ENCODE measurements at regions not wholly inside any gene's neighbourhood (a gene's known extent, or its start where the extent isn't known, plus 50 kb on each side); places are given as distances from the start of the nearest gene placed in this dataset.

GRCh38 chr15:98393471-98393870 is 254.9 kb upstream of the IGF1R start:
- Histone ChIP-seq H3K4me3 (ENCODE audit: low read depth, low read length) (no peak overlapping the region), H3K27ac (no peak overlapping the region), H3K36me3 (ENCODE audit: control insufficient read depth, insufficient read depth, low read length) (no peaks in the 10 kb centered on the region), H2AFZ (no peak overlapping the region), H3K27me3 (ENCODE audit: control insufficient read depth, insufficient read depth, low read length) (no peaks in the 10 kb centered on the region), H3K4me1 (no peaks in the 10 kb centered on the region), H3K4me2 (ENCODE audit: low read length) (no peak overlapping the region), H3K79me2 (no peaks in the 10 kb centered on the region), H3K9ac (no peak overlapping the region), H3K9me3 (ENCODE audit: control insufficient read depth, low read length) (no peaks in the 10 kb centered on the region)
- no peak for TF ChIP-seq CTCF (IDR thresholded peaks at IDR 0.05)

DNA sequence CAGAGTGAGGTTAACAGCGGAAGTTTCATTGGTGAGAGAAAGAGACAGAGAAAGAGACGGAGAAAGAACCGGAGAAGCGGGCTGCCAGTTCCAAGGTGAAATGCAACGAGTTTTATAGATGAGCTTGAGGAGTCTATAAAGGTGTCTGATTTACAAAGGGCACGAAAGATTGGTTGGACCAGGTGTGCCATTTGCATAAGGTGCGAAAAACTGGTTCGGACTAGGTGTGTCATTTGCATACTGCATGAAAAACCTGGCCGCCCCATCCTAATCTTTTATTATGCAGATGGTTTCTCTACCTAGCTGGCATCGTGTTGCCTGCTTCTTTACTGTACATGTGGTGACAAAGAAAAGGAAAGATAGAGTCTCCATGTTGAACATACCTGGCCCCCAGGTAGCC is 253.8 kb upstream of the IGF1R start:
- no peak overlapping the region for H3K9ac ChIP-seq
- no peak for TF ChIP-seq CTCF (IDR thresholded peaks at IDR 0.05)
- H2AFZ ChIP-seq = no peak overlapping the region
- no peaks in the 10 kb centered on the region for H3K36me3 ChIP-seq (ENCODE audit: control insufficient read depth, insufficient read depth, low read length)
- no peak overlapping the region for H3K4me2 ChIP-seq (ENCODE audit: low read length)
- H3K27ac ChIP-seq = no peak overlapping the region
- no peaks in the 10 kb centered on the region for H3K27me3 ChIP-seq (ENCODE audit: control insufficient read depth, insufficient read depth, low read length)
- no peaks in the 10 kb centered on the region for H3K9me3 ChIP-seq (ENCODE audit: control insufficient read depth, low read length)
- no peaks in the 10 kb centered on the region for H3K4me1 ChIP-seq
- H3K79me2 ChIP-seq = no peaks in the 10 kb centered on the region
- H3K4me3 ChIP-seq (ENCODE audit: low read depth, low read length) = no peak overlapping the region

DNA sequence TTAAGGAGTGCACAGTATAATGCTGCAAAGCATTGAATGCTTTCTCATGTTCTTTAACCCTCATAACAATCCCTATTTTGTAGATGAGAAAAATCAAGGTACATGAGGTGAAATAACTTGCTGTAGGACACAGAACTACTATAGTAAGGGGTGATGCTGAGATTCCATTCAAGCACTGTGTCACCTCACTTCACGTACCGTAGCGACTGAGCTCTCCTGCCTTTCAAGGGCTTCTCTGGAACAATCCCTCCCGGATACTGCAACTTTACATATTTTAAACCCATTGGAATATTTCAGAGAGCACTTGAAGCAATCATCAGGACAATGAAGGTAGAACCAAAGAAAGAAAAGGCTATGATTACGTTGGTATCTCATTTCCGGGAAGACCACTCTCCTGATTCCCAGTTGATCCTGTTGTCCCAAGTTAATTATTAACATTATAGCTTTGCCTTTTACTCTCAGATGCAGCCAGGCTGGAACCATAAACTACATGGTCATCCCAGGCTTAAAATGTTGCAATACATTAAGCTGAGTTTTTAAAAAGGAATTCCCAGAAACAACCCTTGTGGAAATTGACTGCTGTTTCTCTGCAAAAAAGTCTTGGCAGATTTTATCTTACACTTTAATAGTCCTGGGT is 252.2 kb upstream of the IGF1R start:
- H2AFZ ChIP-seq = no peak overlapping the region
- H3K9me3 ChIP-seq (ENCODE audit: control insufficient read depth, low read length) = no peaks in the 10 kb centered on the region
- H3K27ac ChIP-seq = no peak overlapping the region
- no peaks in the 10 kb centered on the region for H3K27me3 ChIP-seq (ENCODE audit: control insufficient read depth, insufficient read depth, low read length)
- H3K4me1 ChIP-seq = no peaks in the 10 kb centered on the region
- no peaks in the 10 kb centered on the region for H3K79me2 ChIP-seq
- no peak overlapping the region for H3K9ac ChIP-seq
- TF ChIP-seq CTCF (IDR thresholded peaks at IDR 0.05) = no peak
- no peak overlapping the region for H3K4me2 ChIP-seq (ENCODE audit: low read length)
- H3K36me3 ChIP-seq (ENCODE audit: control insufficient read depth, insufficient read depth, low read length) = no peaks in the 10 kb centered on the region
- H3K4me3 ChIP-seq (ENCODE audit: low read depth, low read length) = no peak overlapping the region

GRCh38 chr15:98397419-98397818 is 250.9 kb upstream of the IGF1R start:
- no peaks in the 10 kb centered on the region for H3K79me2 ChIP-seq
- H3K4me3 ChIP-seq (ENCODE audit: low read depth, low read length) = no peak overlapping the region
- H3K9me3 ChIP-seq (ENCODE audit: control insufficient read depth, low read length) = no peaks in the 10 kb centered on the region
- H3K9ac ChIP-seq = no peak overlapping the region
- H2AFZ ChIP-seq = no peak overlapping the region
- H3K27me3 ChIP-seq (ENCODE audit: control insufficient read depth, insufficient read depth, low read length) = no peaks in the 10 kb centered on the region
- no peak overlapping the region for H3K27ac ChIP-seq
- no peak overlapping the region for H3K4me2 ChIP-seq (ENCODE audit: low read length)
- no peak for TF ChIP-seq CTCF (IDR thresholded peaks at IDR 0.05)
- no peaks in the 10 kb centered on the region for H3K4me1 ChIP-seq
- no peaks in the 10 kb centered on the region for H3K36me3 ChIP-seq (ENCODE audit: control insufficient read depth, insufficient read depth, low read length)

- Histone ChIP-seq H2AFZ (no peak overlapping the region), H3K36me3 (ENCODE audit: control insufficient read depth, insufficient read depth, low read length) (no peaks in the 10 kb centered on the region), H3K4me2 (ENCODE audit: low read length) (no peak overlapping the region), H3K9ac (no peak overlapping the region), H3K4me1 (no peaks in the 10 kb centered on the region), H3K27me3 (ENCODE audit: control insufficient read depth, insufficient read depth, low read length) (no peaks in the 10 kb centered on the region), H3K27ac (no peak overlapping the region), H3K9me3 (ENCODE audit: control insufficient read depth, low read length) (no peaks in the 10 kb centered on the region), H3K79me2 (no peaks in the 10 kb centered on the region), H3K4me3 (ENCODE audit: low read depth, low read length) (no peak overlapping the region)
- no peak for TF ChIP-seq CTCF (IDR thresholded peaks at IDR 0.05)
These were observed 250.3 kb upstream of the IGF1R start for GRCh38 chr15:98398056-98398455.

Data from parathyroid adenoma (tissue), 2 donors.